Neuronal stem cell (in vitro differentiated cells): ENCODE measurements at regions not wholly inside any gene's neighbourhood (a gene's known extent, or its start where the extent isn't known, plus 50 kb on each side); places are given as distances from the start of the nearest gene placed in this dataset.

Experiments
- DNase-seq: peaks from one replicate; pipeline ENCODE4 v3.0.0-alpha.2; 2013; ENCODE audit warnings: low spot score
- H2AFZ ChIP-seq: one replicate; pipeline ENCODE4 v1.6.1; 2013; ENCODE audit warnings: mild to moderate bottlenecking, low read length, inconsistent platforms
- H2AK5ac ChIP-seq: 2 replicates; pipeline ENCODE4 v1.6.1; 2013; ENCODE audit warnings: low read depth, mild to moderate bottlenecking, inconsistent platforms, low read length, moderate library complexity, mixed read lengths
- H2BK120ac ChIP-seq: 2 replicates; pipeline ENCODE4 v1.6.1; 2013; ENCODE audit warnings: low read depth, mild to moderate bottlenecking, inconsistent platforms, low read length, moderate library complexity, mixed read lengths
- H2BK12ac ChIP-seq: one replicate; pipeline ENCODE4 v1.6.1; 2013; ENCODE audit warnings: low read length, inconsistent platforms
- H2BK15ac ChIP-seq: 2 replicates; pipeline ENCODE4 v1.6.1; 2013; ENCODE audit warnings: mild to moderate bottlenecking, low read length, inconsistent platforms, mixed read lengths
- H2BK5ac ChIP-seq: one replicate; pipeline ENCODE4 v1.6.1; 2013; ENCODE audit warnings: inconsistent platforms, mild to moderate bottlenecking, low read length, moderate library complexity
- H3K14ac ChIP-seq: one replicate; pipeline ENCODE4 v1.6.1; 2013; ENCODE audit warnings: low read length, inconsistent platforms
- H3K18ac ChIP-seq: 2 replicates; pipeline ENCODE4 v1.6.1; 2013; ENCODE audit warnings: low read length, inconsistent platforms
- H3K23ac ChIP-seq: 2 replicates; pipeline ENCODE4 v1.6.1; 2013; ENCODE audit warnings: low read depth, mild to moderate bottlenecking, mixed read lengths, low read length, inconsistent platforms; ENCODE audit not compliant: poor library complexity
- H3K27ac ChIP-seq: replicated peaks from 3 replicates; pipeline ENCODE4 v1.5.1; 2013; ENCODE audit warnings: low read length, inconsistent platforms
- H3K27me3 ChIP-seq, 3 experiments: 2 replicates each; pipeline ENCODE4 v1.6.1; 2013; ENCODE audit warnings: low read length in 3 of 3, mild to moderate bottlenecking in 2 of 3, inconsistent platforms in 1 of 3, low read depth in 1 of 3, mixed read lengths in 1 of 3, moderate library complexity in 1 of 3; ENCODE audit not compliant: control insufficient read depth in 3 of 3, insufficient read depth in 3 of 3
- H3K36me3 ChIP-seq, 2 donors: replicated peaks in 1 of 2; 2 replicates each; pipeline ENCODE4 v1.6.1; 2013; ENCODE audit warnings: low read length in 2 of 2; ENCODE audit not compliant: control insufficient read depth in 2 of 2, insufficient read depth in 2 of 2
- H3K4ac ChIP-seq: 2 replicates; pipeline ENCODE4 v1.6.1; 2013; ENCODE audit warnings: inconsistent platforms, mild to moderate bottlenecking, low read length, moderate library complexity
- H3K4me1 ChIP-seq, 2 donors: 1 replicate in 1 of 2; 2 replicates in 1 of 2; pipeline ENCODE4 v1.6.1; 2013; ENCODE audit warnings: low read length in 2 of 2, low read depth in 1 of 2; ENCODE audit not compliant: control insufficient read depth in 2 of 2, insufficient read depth in 1 of 2
- H3K4me2 ChIP-seq: one replicate; pipeline ENCODE4 v1.6.1; 2013; ENCODE audit warnings: mild to moderate bottlenecking, low read length, inconsistent platforms; ENCODE audit not compliant: insufficient read depth, poor library complexity, severe bottlenecking
- H3K4me3 ChIP-seq, 2 donors: 2 replicates each; pipeline ENCODE4 v1.5.1; 2013; ENCODE audit warnings: low read length in 2 of 2, mild to moderate bottlenecking in 2 of 2, inconsistent platforms in 1 of 2, moderate library complexity in 1 of 2
- H3K79me1 ChIP-seq: one replicate; pipeline ENCODE4 v1.6.1; 2013; ENCODE audit warnings: low read depth, mild to moderate bottlenecking, inconsistent platforms, low read length, moderate library complexity
- H3K9ac ChIP-seq: one replicate; pipeline ENCODE4 v1.6.1; 2013; ENCODE audit warnings: mild to moderate bottlenecking, low read depth, low read length, inconsistent platforms; ENCODE audit not compliant: poor library complexity
- H3K9me3 ChIP-seq, 2 donors: replicated peaks in 1 of 2; 2 replicates each; pipeline versions ENCODE3 to v1.6.1; 2013; ENCODE audit warnings: low read length in 2 of 2, mild to moderate bottlenecking in 2 of 2, inconsistent platforms in 1 of 2, low read depth in 1 of 2, mixed read lengths in 1 of 2, moderate library complexity in 1 of 2; ENCODE audit not compliant: control insufficient read depth in 2 of 2, insufficient read depth in 1 of 2
- H4K8ac ChIP-seq: one replicate; pipeline ENCODE4 v1.6.1; 2013; ENCODE audit warnings: low read depth, mild to moderate bottlenecking, inconsistent platforms, low read length, moderate library complexity
- H4K91ac ChIP-seq: one replicate; pipeline ENCODE4 v1.6.1; 2013; ENCODE audit warnings: low read length, low read depth, mild to moderate bottlenecking, inconsistent platforms; ENCODE audit not compliant: poor library complexity
- WGBS, 2 donors: extraction: QIAGEN DNeasy Blood & Tissue Kit; methylation state at CpG; one replicate each; pipeline ENCODE4 v1.1.7; 2013; ENCODE audit warnings: missing lambda C conversion rate in 2 of 2, mixed read lengths in 1 of 2; ENCODE audit not compliant: insufficient read length in 2 of 2, insufficient replicate concordance in 1 of 2; ENCODE audit errors: extremely low coverage in 2 of 2; 5-methylcytosine and 5-hydroxymethylcytosine counted together

- no peaks in the 10 kb centered on the region for H3K27me3 ChIP-seq
- H3K36me3 ChIP-seq = no peaks in the 10 kb centered on the region
- no peak overlapping the region for H3K27ac ChIP-seq
- no peaks in the 10 kb centered on the region for H3K9me3 ChIP-seq
- no peak overlapping the region for H3K18ac ChIP-seq
- no peak overlapping the region for H3K4me3 ChIP-seq
- no peak overlapping the region for H2AK5ac ChIP-seq
- no peak overlapping the region for H3K14ac ChIP-seq
- no CpG with 5 or more reads among the region's 2 CpGs for WGBS, 2 donors
- no peaks in the 10 kb centered on the region for H3K4me1 ChIP-seq
- H4K91ac ChIP-seq = no peak overlapping the region
- no peak overlapping the region for H2AFZ ChIP-seq
- H2BK5ac ChIP-seq = no peak overlapping the region
- no peak overlapping the region for H4K8ac ChIP-seq
- no peaks in the 10 kb centered on the region for H3K79me1 ChIP-seq
- H2BK120ac ChIP-seq = no peak overlapping the region
- H2BK15ac ChIP-seq = no peak overlapping the region
- H3K23ac ChIP-seq = no peak overlapping the region
- no peak overlapping the region for H3K9ac ChIP-seq
- no peak for DNase-seq
- H3K4me2 ChIP-seq = no peak overlapping the region
- H3K4ac ChIP-seq = no peak overlapping the region
- H2BK12ac ChIP-seq = no peak overlapping the region
These were observed 219.0 kb downstream of the KLHL4 start for GRCh38 chrX:87736576-87736975.

DNA sequence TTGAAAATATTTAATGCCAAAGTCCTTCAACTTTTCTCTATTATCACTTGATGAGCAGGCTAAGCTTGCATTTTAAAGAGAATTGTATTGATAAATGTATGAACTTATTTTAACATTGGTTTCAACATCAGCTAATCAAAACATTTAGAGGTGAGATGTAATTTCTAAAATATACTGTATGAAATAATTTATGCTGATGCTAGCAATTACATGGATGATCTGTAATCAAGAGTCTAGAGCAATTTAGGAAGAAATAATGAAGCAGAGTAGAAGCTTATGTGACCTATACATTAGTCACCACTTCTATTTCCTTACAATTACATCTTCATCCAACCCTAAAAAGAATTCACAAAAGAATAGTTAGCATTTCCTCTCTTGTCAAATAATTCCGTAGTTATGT is 226.8 kb downstream of the KLHL4 start:
- no peak overlapping the region for H3K4me2 ChIP-seq
- H3K4ac ChIP-seq = no peak overlapping the region
- no peaks in the 10 kb centered on the region for H3K4me1 ChIP-seq
- H2BK120ac ChIP-seq = no peak overlapping the region
- no peak overlapping the region for H3K27ac ChIP-seq
- no CpG with 5 or more reads among the region's 1 CpG for WGBS, 2 donors
- H2BK12ac ChIP-seq = no peak overlapping the region
- no peak overlapping the region for H3K4me3 ChIP-seq
- no peak overlapping the region for H3K18ac ChIP-seq
- H3K36me3 ChIP-seq = no peaks in the 10 kb centered on the region
- H4K8ac ChIP-seq = no peak overlapping the region
- H3K23ac ChIP-seq = no peak overlapping the region
- no peak overlapping the region for H2AK5ac ChIP-seq
- H3K27me3 ChIP-seq = no peaks in the 10 kb centered on the region
- H3K79me1 ChIP-seq = no peaks in the 10 kb centered on the region
- no peaks in the 10 kb centered on the region for H3K9me3 ChIP-seq
- H4K91ac ChIP-seq = no peak overlapping the region
- H2BK5ac ChIP-seq = no peak overlapping the region
- H2AFZ ChIP-seq = no peak overlapping the region
- no peak overlapping the region for H2BK15ac ChIP-seq
- H3K14ac ChIP-seq = no peak overlapping the region
- no peak overlapping the region for H3K9ac ChIP-seq
- no peak for DNase-seq

DNA sequence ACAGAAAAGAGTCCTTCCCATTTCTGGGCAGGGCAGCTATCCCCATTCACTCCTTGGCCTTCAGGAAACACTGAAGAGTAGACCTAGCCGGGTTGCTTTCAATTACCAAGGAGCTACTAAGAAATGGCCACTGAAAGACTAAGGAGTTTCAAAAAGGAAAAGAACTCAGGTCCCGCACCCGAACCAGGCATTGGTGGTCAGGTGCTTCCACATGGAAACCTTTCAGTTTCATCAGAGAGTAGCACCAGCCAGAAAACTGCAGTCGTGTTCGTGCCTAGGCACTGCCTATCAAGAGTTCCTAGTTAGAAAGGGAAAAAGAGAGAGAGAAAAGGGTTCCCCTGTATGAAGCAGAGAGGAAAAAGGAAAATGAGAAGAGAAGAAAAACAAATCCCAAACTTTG is 237.9 kb downstream of the KLHL4 start:
- no peak overlapping the region for H3K4ac ChIP-seq
- no peak overlapping the region for H2BK5ac ChIP-seq
- H3K79me1 ChIP-seq = no peaks in the 10 kb centered on the region
- H3K4me1 ChIP-seq = no peaks in the 10 kb centered on the region
- no peak overlapping the region for H3K23ac ChIP-seq
- H2BK120ac ChIP-seq = no peak overlapping the region
- H4K91ac ChIP-seq = no peak overlapping the region
- no peaks in the 10 kb centered on the region for H3K27me3 ChIP-seq
- H3K9me3 ChIP-seq = no peaks in the 10 kb centered on the region
- H2AFZ ChIP-seq = no peak overlapping the region
- H3K36me3 ChIP-seq = no peaks in the 10 kb centered on the region
- no peak overlapping the region for H3K9ac ChIP-seq
- no peak overlapping the region for H2AK5ac ChIP-seq
- no peak overlapping the region for H4K8ac ChIP-seq
- no peak overlapping the region for H3K14ac ChIP-seq
- H3K4me2 ChIP-seq = no peak overlapping the region
- no peak overlapping the region for H2BK15ac ChIP-seq
- H2BK12ac ChIP-seq = no peak overlapping the region
- H3K18ac ChIP-seq = no peak overlapping the region
- no peak overlapping the region for H3K4me3 ChIP-seq
- DNase-seq = no peak
- no CpG with 5 or more reads among the region's 5 CpGs for WGBS, 2 donors
- no peak overlapping the region for H3K27ac ChIP-seq

- DNase-seq = no peak
- Histone ChIP-seq H2BK12ac (no peak overlapping the region), H3K4me1 (no peaks in the 10 kb centered on the region), H3K36me3 (no peaks in the 10 kb centered on the region), H3K27me3 (no peaks in the 10 kb centered on the region), H3K79me1 (no peaks in the 10 kb centered on the region), H2BK120ac (no peak overlapping the region), H2AK5ac (no peak overlapping the region), H3K9ac (no peak overlapping the region), H4K91ac (no peak overlapping the region), H3K4ac (no peak overlapping the region), H2BK5ac (no peak overlapping the region), H3K23ac (no peak overlapping the region), H2AFZ (no peak overlapping the region), H2BK15ac (no peak overlapping the region), H4K8ac (no peak overlapping the region), H3K9me3 (no peaks in the 10 kb centered on the region), H3K14ac (no peak overlapping the region), H3K27ac (no peak overlapping the region), H3K4me3 (no peak overlapping the region), H3K4me2 (no peak overlapping the region), H3K18ac (no peak overlapping the region)
These were observed 271.4 kb downstream of the KLHL4 start for GRCh38 chrX:87788976-87789375.
